Naive thymus-derived CD8-positive, alpha-beta T cell (primary cell): ENCODE measurements at regions not wholly inside any gene's neighbourhood (a gene's known extent, or its start where the extent isn't known, plus 50 kb on each side); places are given as distances from the start of the nearest gene placed in this dataset.
"Not testable (repeated sequence)": the region's sequence is repeated elsewhere in the genome, so short reads cannot be mapped to it uniquely, and the experiment has no call there.

Experiments used
- ATAC-seq, 2 donors: fragments of 150-1000 bp; cut with Tn5 transposase in 1 of 2; sonication (Bioruptor Pico), chemical (Tn5 transposase) in 1 of 2; 1 replicate in 1 of 2; 2 replicates in 1 of 2; pipeline ENCODE4 v1.10.0; 2021; ENCODE audit warnings: mild to moderate bottlenecking in 2 of 2, moderate library complexity in 2 of 2
- POLR2A ChIA-PET: fragments of 350-600 bp; sonication (Branson Sonifier 250); formaldehyde crosslinking; loops from one replicate; lab custom pipeline; 2021; ENCODE audit warnings: antibody characterized with exemption; lab: Charles Lee
- DNase-seq, 10 donors: peaks; one replicate each; pipeline versions ENCODE4 v3.0.0 to v3.0.0-alpha.2; 2020 to 2022
- H3K27ac Mint-ChIP-seq, 10 donors: one replicate each; pipeline ENCODE4 v1.8.0; 2020 to 2022; ENCODE audit warnings: mild to moderate bottlenecking in 10 of 10, mixed read lengths in 10 of 10, moderate library complexity in 4 of 10, inconsistent platforms in 1 of 10
- H3K27me3 Mint-ChIP-seq, 5 donors: one replicate each; pipeline ENCODE4 v1.8.0; 2021 to 2022; ENCODE audit warnings: mixed read lengths in 5 of 5
- H3K36me3 Mint-ChIP-seq, 3 donors: one replicate each; pipeline ENCODE4 v1.8.0; 2020 to 2022; ENCODE audit warnings: mixed read lengths in 3 of 3, mild to moderate bottlenecking in 2 of 3, inconsistent platforms in 1 of 3
- H3K4me1 Mint-ChIP-seq, 4 donors: one replicate each; pipeline ENCODE4 v1.8.0; 2021 to 2022; ENCODE audit warnings: mixed read lengths in 4 of 4
- H3K4me3 Mint-ChIP-seq, 10 donors: one replicate each; pipeline ENCODE4 v1.8.0; 2020 to 2022; ENCODE audit warnings: mild to moderate bottlenecking in 10 of 10, mixed read lengths in 10 of 10, moderate library complexity in 6 of 10, inconsistent platforms in 1 of 10
- H3K9me3 Mint-ChIP-seq, 9 donors: one replicate each; pipeline ENCODE4 v1.8.0; 2020 to 2022; ENCODE audit warnings: mixed read lengths in 9 of 9, mild to moderate bottlenecking in 3 of 9, inconsistent platforms in 1 of 9, moderate library complexity in 1 of 9

DNA sequence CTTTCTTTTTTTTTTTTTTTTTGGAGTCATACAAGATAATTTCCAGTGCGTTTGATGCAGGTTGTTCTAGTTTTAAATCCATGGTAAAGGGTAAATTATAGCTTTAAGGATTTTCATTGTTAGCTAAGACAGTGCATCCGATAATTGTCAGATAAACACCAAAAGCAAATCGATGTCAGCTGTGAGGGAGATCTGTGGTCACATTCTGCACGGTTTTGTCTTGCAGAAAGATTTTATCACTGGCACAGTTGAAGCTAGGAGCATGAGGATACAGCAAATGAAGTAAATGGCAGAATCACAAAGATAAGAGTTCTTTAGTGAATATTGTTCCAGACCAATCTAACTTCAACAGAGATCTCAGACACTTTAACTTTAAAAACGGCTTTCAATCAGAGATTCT, 648.8 kb upstream of the COBL start:
- no peaks in the 10 kb centered on the region for H3K27me3 Mint-ChIP-seq
- peaks cover 0 to 3% (median 0%) of the 10 kb centered on the region in 3 donors for H3K36me3 Mint-ChIP-seq
- H3K4me1 Mint-ChIP-seq: peaks cover 0 to 1% (median 0%) of the 10 kb centered on the region in 4 donors
- ATAC-seq: no peak
- POLR2A ChIA-PET: no interaction called here
- no peak for DNase-seq
- peaks cover 0 to 20% (median 3%) of the 10 kb centered on the region in 9 donors for H3K9me3 Mint-ChIP-seq
- no peak overlapping the region for H3K27ac Mint-ChIP-seq
- no peak overlapping the region for H3K4me3 Mint-ChIP-seq

DNA sequence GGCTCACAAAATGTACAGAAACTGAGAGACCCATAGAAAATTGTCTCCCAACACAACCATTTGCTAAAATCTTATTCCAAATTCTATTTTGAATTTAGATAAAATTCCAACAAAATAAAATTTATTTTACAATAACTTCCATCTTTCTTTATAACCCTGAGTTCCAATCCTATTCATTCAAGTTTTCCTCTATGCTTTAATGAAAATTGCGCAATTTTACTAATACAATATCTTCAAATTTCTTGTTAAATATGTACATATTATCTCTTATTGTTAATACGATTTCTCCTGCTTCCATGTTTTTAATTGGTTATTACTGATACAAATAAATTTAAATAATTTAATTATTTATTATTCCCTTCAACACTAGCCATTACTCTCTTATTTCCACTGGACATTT, 645.2 kb upstream of the COBL start:
- Mint-ChIP-seq H3K9me3 (peaks cover 0 to 22% (median 9%) of the 10 kb centered on the region in 9 donors), H3K4me3 (no peak overlapping the region), H3K27ac (no peak overlapping the region), H3K27me3 (no peaks in the 10 kb centered on the region), H3K36me3 (peaks cover 0 to 7% (median 0%) of the 10 kb centered on the region in 3 donors), H3K4me1 (no peaks in the 10 kb centered on the region)
- no peak for ATAC-seq
- POLR2A ChIA-PET: no interaction called here
- no peak for DNase-seq

GRCh38 chr7:51950813-51951212, 634.2 kb upstream of the COBL start:
- no peak for ATAC-seq
- Mint-ChIP-seq H3K27me3 (no peaks in the 10 kb centered on the region), H3K9me3 (peaks cover 0 to 17% (median 6%) of the 10 kb centered on the region in 9 donors), H3K27ac (no peak overlapping the region), H3K36me3 (no peaks in the 10 kb centered on the region), H3K4me3 (no peak overlapping the region), H3K4me1 (no peaks in the 10 kb centered on the region)
- no peak for DNase-seq
- POLR2A ChIA-PET: no interaction called here

- ATAC-seq (no peak), DNase-seq (no peak)
- POLR2A ChIA-PET: no interaction called here
- Mint-ChIP-seq H3K27me3 (no peaks in the 10 kb centered on the region), H3K4me1 (no peaks in the 10 kb centered on the region), H3K27ac (no peak overlapping the region), H3K9me3 (peaks cover 0 to 18% (median 7%) of the 10 kb centered on the region in 9 donors), H3K4me3 (no peak overlapping the region), H3K36me3 (no peaks in the 10 kb centered on the region)
Observed at GRCh38 chr7:51949726-51950644, 633.4 kb upstream of the COBL start.

- Mint-ChIP-seq H3K9me3 (peaks cover 0 to 34% (median 15%) of the 10 kb centered on the region in 9 donors), H3K4me1 (no peaks in the 10 kb centered on the region), H3K27ac (no peak overlapping the region), H3K27me3 (no peaks in the 10 kb centered on the region), H3K36me3 (no peaks in the 10 kb centered on the region), H3K4me3 (no peak overlapping the region)
- ATAC-seq: no peak
- POLR2A ChIA-PET: no interaction called here
- no peak for DNase-seq
Observed at GRCh38 chr7:51930834-51931233, 614.2 kb upstream of the COBL start.

- H3K4me3 Mint-ChIP-seq: no peak overlapping the region
- ATAC-seq (no peak), DNase-seq (no peak)
- H3K27me3 Mint-ChIP-seq: no peaks in the 10 kb centered on the region
- H3K36me3 Mint-ChIP-seq: no peaks in the 10 kb centered on the region
- no peaks in the 10 kb centered on the region for H3K4me1 Mint-ChIP-seq
- POLR2A ChIA-PET: no interaction called here
- H3K9me3 Mint-ChIP-seq: peaks cover 0 to 29% (median 18%) of the 10 kb centered on the region in 9 donors
- no peak overlapping the region for H3K27ac Mint-ChIP-seq
Observed at GRCh38 chr7:51929818-51930217, 613.2 kb upstream of the COBL start.

GRCh38 chr7:51927738-51928137, 611.1 kb upstream of the COBL start:
- POLR2A ChIA-PET: no interaction called here
- Mint-ChIP-seq H3K27ac (no peak overlapping the region), H3K9me3 (peaks cover 0 to 25% (median 23%) of the 10 kb centered on the region in 9 donors), H3K4me1 (no peaks in the 10 kb centered on the region), H3K4me3 (no peak overlapping the region), H3K36me3 (no peaks in the 10 kb centered on the region), H3K27me3 (no peaks in the 10 kb centered on the region)
- ATAC-seq: no peak
- DNase-seq: no peak

DNA sequence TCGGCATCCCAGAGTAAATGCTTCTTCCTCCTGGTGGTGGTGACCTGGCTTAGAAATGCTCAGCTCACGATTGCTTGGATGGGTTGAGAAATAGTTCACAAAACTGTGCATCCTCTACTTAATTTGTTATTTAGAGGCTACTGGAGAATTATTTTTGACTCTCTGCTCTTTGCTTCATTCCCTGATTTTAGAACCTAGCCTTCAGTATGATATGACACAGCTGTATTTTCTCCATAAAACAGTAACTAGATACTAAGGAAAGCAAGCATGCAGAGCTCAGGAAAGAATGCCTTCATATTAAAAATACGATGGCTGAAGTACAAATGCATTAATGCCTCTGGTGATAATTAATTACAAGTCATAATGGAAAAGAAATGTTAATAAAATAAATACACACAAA, 602.0 kb upstream of the COBL start:
- Mint-ChIP-seq H3K4me3 (no peak overlapping the region), H3K9me3 (peaks cover 0 to 26% (median 12%) of the 10 kb centered on the region in 9 donors), H3K36me3 (peaks cover 0 to 9% (median 0%) of the 10 kb centered on the region in 3 donors), H3K27ac (no peak overlapping the region), H3K27me3 (peaks cover 0 to 3% (median 0%) of the 10 kb centered on the region in 5 donors), H3K4me1 (no peaks in the 10 kb centered on the region)
- DNase-seq (no peak), ATAC-seq (no peak)
- POLR2A ChIA-PET: no interaction called here

GRCh38 chr7:51901489-51901840, 584.9 kb upstream of the COBL start:
- no peaks in the 10 kb centered on the region for H3K36me3 Mint-ChIP-seq
- no peak overlapping the region for H3K4me3 Mint-ChIP-seq
- DNase-seq (no peak), ATAC-seq (no peak)
- no peaks in the 10 kb centered on the region for H3K4me1 Mint-ChIP-seq
- POLR2A ChIA-PET: no interaction called here
- H3K27ac Mint-ChIP-seq: no peak overlapping the region
- no peaks in the 10 kb centered on the region for H3K27me3 Mint-ChIP-seq
- peaks cover 0 to 24% (median 8%) of the 10 kb centered on the region in 9 donors for H3K9me3 Mint-ChIP-seq

- H3K27ac Mint-ChIP-seq, POLR2A ChIA-PET, H3K4me1 Mint-ChIP-seq, H3K27me3 Mint-ChIP-seq, ATAC-seq, H3K36me3 Mint-ChIP-seq, H3K4me3 Mint-ChIP-seq, DNase-seq: not testable (repeated sequence)
- H3K9me3 Mint-ChIP-seq: peaks cover 0 to 30% (median 8%) of the 10 kb centered on the region in 9 donors
Observed at GRCh38 chr7:51900755-51901488, 584.3 kb upstream of the COBL start.

DNA sequence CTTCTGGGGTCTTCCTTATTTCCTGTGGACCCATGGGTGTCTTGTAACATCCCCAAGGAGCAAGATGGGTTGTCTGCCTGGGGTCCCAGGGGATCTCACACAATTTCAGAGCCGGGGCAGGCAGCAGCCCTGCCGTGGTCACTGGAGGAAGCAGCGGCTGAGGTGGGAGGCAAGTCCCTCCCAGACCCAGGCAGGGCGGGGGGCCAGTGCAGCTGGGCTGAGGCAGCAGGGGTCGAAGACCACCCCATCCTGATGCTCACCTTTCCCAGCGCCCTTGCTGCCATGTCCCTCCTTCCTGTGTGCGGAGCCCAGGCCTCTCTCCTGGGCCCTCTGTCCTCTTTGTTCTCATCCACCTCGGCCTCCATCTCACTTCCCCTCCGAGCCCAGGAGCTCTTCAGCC, 583.0 kb upstream of the COBL start:
- H3K36me3 Mint-ChIP-seq: no peaks in the 10 kb centered on the region
- POLR2A ChIA-PET: no interaction called here
- peaks cover 0 to 30% (median 7%) of the 10 kb centered on the region in 9 donors for H3K9me3 Mint-ChIP-seq
- H3K27ac Mint-ChIP-seq: no peak overlapping the region
- ATAC-seq: no peak
- no peak for DNase-seq
- H3K27me3 Mint-ChIP-seq: no peaks in the 10 kb centered on the region
- no peaks in the 10 kb centered on the region for H3K4me1 Mint-ChIP-seq
- H3K4me3 Mint-ChIP-seq: no peak overlapping the region

- POLR2A ChIA-PET: no interaction called here
Observed at GRCh38 chr7:51882412-51882811, 565.8 kb upstream of the COBL start.

GRCh38 chr7:51881309-51881708, 564.7 kb upstream of the COBL start:
- DNase-seq: no peak
- Mint-ChIP-seq H3K27ac (no peak overlapping the region), H3K27me3 (peaks cover 0 to 3% (median 0%) of the 10 kb centered on the region in 5 donors), H3K36me3 (no peaks in the 10 kb centered on the region), H3K9me3 (peaks cover 0 to 13% (median 0%) of the 10 kb centered on the region in 9 donors), H3K4me1 (no peaks in the 10 kb centered on the region), H3K4me3 (no peak overlapping the region)
- ATAC-seq: no peak
- POLR2A ChIA-PET: no interaction called here

More at GRCh38 chr7:51882412-51882811, 565.8 kb upstream of the COBL start:
- ATAC-seq (no peak), DNase-seq (no peak)
- peaks cover 0 to 18% (median under 1%) of the 10 kb centered on the region in 9 donors for H3K9me3 Mint-ChIP-seq
- H3K27me3 Mint-ChIP-seq: peaks cover 0 to 7% (median 0%) of the 10 kb centered on the region in 5 donors
- H3K27ac Mint-ChIP-seq: no peak overlapping the region
- H3K4me1 Mint-ChIP-seq: no peaks in the 10 kb centered on the region
- H3K36me3 Mint-ChIP-seq: no peaks in the 10 kb centered on the region
- H3K4me3 Mint-ChIP-seq: no peak overlapping the region
